ENCODE measurements at regions not wholly inside any gene's neighbourhood (a gene's known extent, or its start where the extent isn't known, plus 50 kb on each side); places are given as distances from the start of the nearest gene placed in this dataset.
"Not testable (repeated sequence)": the region's sequence is repeated elsewhere in the genome, so short reads cannot be mapped to it uniquely, and the experiment has no call there.

- Histone ChIP-seq H3K4me1 (ENCODE audit: control insufficient read depth, insufficient read depth, low read length) (no peaks in the 10 kb centered on the region), H3K4me3 (ENCODE audit: low read length) (no peak overlapping the region), H3K27me3 (ENCODE audit: control insufficient read depth, insufficient read depth, low read length) (no peaks in the 10 kb centered on the region), H3K36me3 (ENCODE audit: control insufficient read depth, insufficient read depth, low read length) (no peaks in the 10 kb centered on the region), H3K9me3 (replicated peaks; ENCODE audit: control insufficient read depth, low read depth, low read length) (no peaks in the 10 kb centered on the region), H3K27ac (ENCODE audit: low read length) (no peak overlapping the region)
- no peak for DNase-seq
- WGBS (ENCODE audit: insufficient coverage) = 100% methylated on average over 1 of the region's 4 CpGs
These were observed 364.2 kb upstream of the CNTN3 start for GRCh38 chr3:74978684-74979083.

- H3K9me3 ChIP-seq (replicated peaks; ENCODE audit: control insufficient read depth, low read depth, low read length); H3K4me1 ChIP-seq (ENCODE audit: control insufficient read depth, insufficient read depth, low read length): not testable (repeated sequence)
- WGBS (ENCODE audit: insufficient coverage) = 91% methylated on average over 24 of the region's 34 CpGs
These were observed 370.8 kb upstream of the CNTN3 start for GRCh38 chr3:74985028-74985904.

GRCh38 chr3:74988095-74988494, 373.6 kb upstream of the CNTN3 start:
- no peaks in the 10 kb centered on the region for H3K4me1 ChIP-seq (ENCODE audit: control insufficient read depth, insufficient read depth, low read length)
- no peaks in the 10 kb centered on the region for H3K9me3 ChIP-seq (replicated peaks; ENCODE audit: control insufficient read depth, low read depth, low read length)
- no peak overlapping the region for H3K27ac ChIP-seq (ENCODE audit: low read length)
- H3K36me3 ChIP-seq (ENCODE audit: control insufficient read depth, insufficient read depth, low read length) = no peaks in the 10 kb centered on the region
- WGBS (ENCODE audit: insufficient coverage) = no CpG with 5 or more reads among the region's 3 CpGs
- H3K4me3 ChIP-seq (ENCODE audit: low read length) = no peak overlapping the region
- no peak for DNase-seq
- no peaks in the 10 kb centered on the region for H3K27me3 ChIP-seq (ENCODE audit: control insufficient read depth, insufficient read depth, low read length)

More at GRCh38 chr3:74985028-74985904, 370.8 kb upstream of the CNTN3 start:
- not testable (repeated sequence) for H3K36me3 ChIP-seq (ENCODE audit: control insufficient read depth, insufficient read depth, low read length); DNase-seq; H3K27me3 ChIP-seq (ENCODE audit: control insufficient read depth, insufficient read depth, low read length); H3K4me3 ChIP-seq (ENCODE audit: low read length); H3K27ac ChIP-seq (ENCODE audit: low read length)

GRCh38 chr3:74992898-74993297, 378.4 kb upstream of the CNTN3 start:
- DNase-seq = no peak
- H3K4me1 ChIP-seq (ENCODE audit: control insufficient read depth, insufficient read depth, low read length) = no peaks in the 10 kb centered on the region
- H3K36me3 ChIP-seq (ENCODE audit: control insufficient read depth, insufficient read depth, low read length) = no peaks in the 10 kb centered on the region
- H3K9me3 ChIP-seq (replicated peaks; ENCODE audit: control insufficient read depth, low read depth, low read length) = no peaks in the 10 kb centered on the region
- H3K27ac ChIP-seq (ENCODE audit: low read length) = no peak overlapping the region
- no peak overlapping the region for H3K4me3 ChIP-seq (ENCODE audit: low read length)
- H3K27me3 ChIP-seq (ENCODE audit: control insufficient read depth, insufficient read depth, low read length) = no peaks in the 10 kb centered on the region

GRCh38 chr3:75001330-75001729, 386.9 kb upstream of the CNTN3 start:
- H3K4me3 ChIP-seq (ENCODE audit: low read length) = no peak overlapping the region
- no peaks in the 10 kb centered on the region for H3K9me3 ChIP-seq (replicated peaks; ENCODE audit: control insufficient read depth, low read depth, low read length)
- no peaks in the 10 kb centered on the region for H3K4me1 ChIP-seq (ENCODE audit: control insufficient read depth, insufficient read depth, low read length)
- H3K36me3 ChIP-seq (ENCODE audit: control insufficient read depth, insufficient read depth, low read length) = no peaks in the 10 kb centered on the region
- H3K27me3 ChIP-seq (ENCODE audit: control insufficient read depth, insufficient read depth, low read length) = no peaks in the 10 kb centered on the region
- no peak overlapping the region for H3K27ac ChIP-seq (ENCODE audit: low read length)
- no CpG with 5 or more reads among the region's 1 CpG for WGBS (ENCODE audit: insufficient coverage)
- peak; percentile 12 for DNase-seq

- Histone ChIP-seq H3K4me3 (ENCODE audit: low read length) (no peak overlapping the region), H3K4me1 (ENCODE audit: control insufficient read depth, insufficient read depth, low read length) (no peaks in the 10 kb centered on the region), H3K27me3 (ENCODE audit: control insufficient read depth, insufficient read depth, low read length) (no peaks in the 10 kb centered on the region), H3K27ac (ENCODE audit: low read length) (no peak overlapping the region), H3K36me3 (ENCODE audit: control insufficient read depth, insufficient read depth, low read length) (no peaks in the 10 kb centered on the region), H3K9me3 (replicated peaks; ENCODE audit: control insufficient read depth, low read depth, low read length) (no peaks in the 10 kb centered on the region)
- WGBS (ENCODE audit: insufficient coverage) = 71% methylated on average over 1 of the region's 5 CpGs
- DNase-seq = peak; percentile 10
These were observed 398.4 kb upstream of the CNTN3 start for GRCh38 chr3:75012791-75013331.

GRCh38 chr3:75014008-75014407, 399.5 kb upstream of the CNTN3 start:
- Histone ChIP-seq H3K36me3 (ENCODE audit: control insufficient read depth, insufficient read depth, low read length) (no peaks in the 10 kb centered on the region), H3K27me3 (ENCODE audit: control insufficient read depth, insufficient read depth, low read length) (no peaks in the 10 kb centered on the region), H3K27ac (ENCODE audit: low read length) (no peak overlapping the region), H3K9me3 (replicated peaks; ENCODE audit: control insufficient read depth, low read depth, low read length) (no peaks in the 10 kb centered on the region), H3K4me1 (ENCODE audit: control insufficient read depth, insufficient read depth, low read length) (no peaks in the 10 kb centered on the region), H3K4me3 (ENCODE audit: low read length) (no peak overlapping the region)
- no CpG with 5 or more reads among the region's 1 CpG for WGBS (ENCODE audit: insufficient coverage)
- DNase-seq = no peak

GRCh38 chr3:75015280-75015679, 400.8 kb upstream of the CNTN3 start:
- Histone ChIP-seq H3K27ac (ENCODE audit: low read length) (no peak overlapping the region), H3K9me3 (replicated peaks; ENCODE audit: control insufficient read depth, low read depth, low read length) (no peaks in the 10 kb centered on the region), H3K27me3 (ENCODE audit: control insufficient read depth, insufficient read depth, low read length) (no peaks in the 10 kb centered on the region), H3K36me3 (ENCODE audit: control insufficient read depth, insufficient read depth, low read length) (no peaks in the 10 kb centered on the region), H3K4me1 (ENCODE audit: control insufficient read depth, insufficient read depth, low read length) (no peaks in the 10 kb centered on the region), H3K4me3 (ENCODE audit: low read length) (no peak overlapping the region)
- WGBS (ENCODE audit: insufficient coverage) = no CpG with 5 or more reads among the region's 2 CpGs
- no peak for DNase-seq

GRCh38 chr3:75035146-75035545, 420.7 kb upstream of the CNTN3 start:
- Histone ChIP-seq H3K4me3 (ENCODE audit: low read length) (no peak overlapping the region), H3K36me3 (ENCODE audit: control insufficient read depth, insufficient read depth, low read length) (no peaks in the 10 kb centered on the region), H3K27ac (ENCODE audit: low read length) (no peak overlapping the region), H3K4me1 (ENCODE audit: control insufficient read depth, insufficient read depth, low read length) (no peaks in the 10 kb centered on the region), H3K27me3 (ENCODE audit: control insufficient read depth, insufficient read depth, low read length) (no peaks in the 10 kb centered on the region), H3K9me3 (replicated peaks; ENCODE audit: control insufficient read depth, low read depth, low read length) (no peaks in the 10 kb centered on the region)
- DNase-seq = no peak

- Histone ChIP-seq H3K27ac (ENCODE audit: low read length) (no peak overlapping the region), H3K4me1 (ENCODE audit: control insufficient read depth, insufficient read depth, low read length) (peaks cover 4% of the 10 kb centered on the region), H3K36me3 (ENCODE audit: control insufficient read depth, insufficient read depth, low read length) (no peaks in the 10 kb centered on the region), H3K4me3 (ENCODE audit: low read length) (no peak overlapping the region), H3K9me3 (replicated peaks; ENCODE audit: control insufficient read depth, low read depth, low read length) (peaks cover 7% of the 10 kb centered on the region), H3K27me3 (ENCODE audit: control insufficient read depth, insufficient read depth, low read length) (no peaks in the 10 kb centered on the region)
- no peak for DNase-seq
- no CpG with 5 or more reads among the region's 2 CpGs for WGBS (ENCODE audit: insufficient coverage)
These were observed 428.5 kb upstream of the CNTN3 start for GRCh38 chr3:75042941-75043340.
